ENCODE measurements at regions not wholly inside any gene's neighbourhood (a gene's known extent, or its start where the extent isn't known, plus 50 kb on each side); places are given as distances from the start of the nearest gene placed in this dataset.
"Not testable (repeated sequence)": the region's sequence is repeated elsewhere in the genome, so short reads cannot be mapped to it uniquely, and the experiment has no call there.

DNA sequence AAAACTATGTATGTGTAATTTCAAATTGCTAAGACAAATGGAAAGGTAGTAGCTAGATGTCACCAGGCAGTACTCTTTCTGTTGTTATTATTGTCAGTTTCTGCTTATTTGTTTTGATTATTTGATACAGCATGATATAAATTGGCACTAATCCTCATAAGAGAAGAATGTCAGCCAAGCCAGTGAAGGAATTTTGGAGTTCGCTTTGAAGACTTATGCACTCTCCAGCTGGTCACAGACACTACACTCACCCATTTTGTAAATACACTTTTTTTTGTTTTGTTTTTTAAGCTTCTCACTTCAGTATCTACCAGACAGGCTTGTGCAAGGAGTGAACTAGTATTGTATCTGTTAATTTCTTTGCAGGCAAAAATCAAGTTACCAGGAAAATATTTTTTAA lies 180.2 kb upstream of the TTC14 start:
- Histone ChIP-seq H3K36me3 (no peaks in the 10 kb centered on the region), H3K9me3 (peaks cover 0 to 22% (median 0%) of the 10 kb centered on the region in 8 donors), H3K4me3 (no peak overlapping the region), H3K27me3 (replicated peaks in 1 of 7) (no peaks in the 10 kb centered on the region), H3K27ac (no peak overlapping the region), H3K4me1 (no peaks in the 10 kb centered on the region)
- intact Hi-C loops (cut with DNase I; ENCODE audit: low total_unique reads), result no loop called here
- 84 to 89% (median 86%) methylated on average over 1 of the region's 1 CpG for WGBS, 5 donors
- no peak for DNase-seq
- TF ChIP-seq POLR2AphosphoS5 (IDR thresholded peaks at IDR 0.05), result no peak
- TF ChIP-seq, protein P1, sequence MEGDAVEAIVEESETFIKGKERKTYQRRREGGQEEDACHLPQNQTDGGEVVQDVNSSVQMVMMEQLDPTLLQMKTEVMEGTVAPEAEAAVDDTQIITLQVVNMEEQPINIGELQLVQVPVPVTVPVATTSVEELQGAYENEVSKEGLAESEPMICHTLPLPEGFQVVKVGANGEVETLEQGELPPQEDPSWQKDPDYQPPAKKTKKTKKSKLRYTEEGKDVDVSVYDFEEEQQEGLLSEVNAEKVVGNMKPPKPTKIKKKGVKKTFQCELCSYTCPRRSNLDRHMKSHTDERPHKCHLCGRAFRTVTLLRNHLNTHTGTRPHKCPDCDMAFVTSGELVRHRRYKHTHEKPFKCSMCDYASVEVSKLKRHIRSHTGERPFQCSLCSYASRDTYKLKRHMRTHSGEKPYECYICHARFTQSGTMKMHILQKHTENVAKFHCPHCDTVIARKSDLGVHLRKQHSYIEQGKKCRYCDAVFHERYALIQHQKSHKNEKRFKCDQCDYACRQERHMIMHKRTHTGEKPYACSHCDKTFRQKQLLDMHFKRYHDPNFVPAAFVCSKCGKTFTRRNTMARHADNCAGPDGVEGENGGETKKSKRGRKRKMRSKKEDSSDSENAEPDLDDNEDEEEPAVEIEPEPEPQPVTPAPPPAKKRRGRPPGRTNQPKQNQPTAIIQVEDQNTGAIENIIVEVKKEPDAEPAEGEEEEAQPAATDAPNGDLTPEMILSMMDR (IDR thresholded peaks at IDR 0.05 in 8 of 11, conservative IDR thresholded peaks at IDR 0.05 in 3 of 11), result no peak
- TF ChIP-seq POLR2A (IDR thresholded peaks at IDR 0.05), result no peak

DNA sequence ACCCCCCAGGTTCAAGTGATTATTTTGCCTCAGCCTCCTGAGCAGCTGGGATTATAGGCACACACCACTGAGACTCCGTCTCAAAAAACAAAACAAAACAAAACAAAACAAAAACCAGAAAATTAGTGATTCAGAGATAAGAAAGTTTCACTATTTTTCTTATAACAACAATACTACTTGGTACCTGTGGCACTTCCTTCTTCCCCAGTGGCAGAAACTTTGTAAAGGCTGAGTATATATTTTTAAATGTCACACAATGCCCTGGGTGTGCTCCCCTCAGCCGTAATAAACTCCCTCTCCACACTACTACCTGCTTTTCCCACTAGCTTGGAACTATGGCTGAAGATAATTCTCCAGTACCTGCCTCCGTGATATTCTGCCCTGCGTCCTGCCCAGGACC lies 177.7 kb upstream of the TTC14 start:
- DNase-seq; H3K4me1 ChIP-seq; H3K27ac ChIP-seq; H3K4me3 ChIP-seq; intact Hi-C loops (cut with DNase I; ENCODE audit: low total_unique reads); H3K36me3 ChIP-seq; H3K27me3 ChIP-seq (replicated peaks in 1 of 7): not testable (repeated sequence)
- H3K9me3 ChIP-seq, result peaks cover 0 to 22% (median 5%) of the 10 kb centered on the region in 8 donors
- WGBS, 5 donors, result 81 to 89% (median 85%) methylated on average over 4 of the region's 4 CpGs

DNA sequence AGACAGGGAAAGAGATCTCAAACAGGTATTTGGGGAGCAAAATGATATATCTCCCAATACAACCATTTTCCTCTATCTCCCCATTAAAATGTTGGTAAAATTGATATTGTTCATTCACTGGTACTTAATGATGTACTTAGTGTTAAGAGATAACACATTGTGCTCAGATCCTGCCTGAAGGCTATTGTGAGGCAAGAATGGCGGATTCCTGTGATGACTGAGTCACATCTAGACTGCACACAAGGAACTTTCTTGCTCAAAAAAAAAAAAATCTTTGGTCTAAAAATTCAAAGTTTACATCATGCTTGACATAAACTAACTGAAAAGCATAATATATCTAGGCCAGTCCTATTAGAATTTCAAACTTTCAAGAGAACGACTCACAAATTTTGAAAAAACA lies 171.1 kb upstream of the TTC14 start:
- Histone ChIP-seq H3K9me3 (peaks cover 0 to 7% (median 2%) of the 10 kb centered on the region in 8 donors), H3K27ac (no peak overlapping the region), H3K27me3 (replicated peaks in 1 of 7) (no peaks in the 10 kb centered on the region), H3K36me3 (no peaks in the 10 kb centered on the region), H3K4me3 (no peak overlapping the region), H3K4me1 (no peaks in the 10 kb centered on the region)
- intact Hi-C loops (cut with DNase I; ENCODE audit: low total_unique reads), result no loop called here
- DNase-seq, result no peak
- WGBS, 5 donors, result 65 to 85% (median 74%) methylated on average over 2 of the region's 2 CpGs
- TF ChIP-seq, protein P1 (IDR thresholded peaks at IDR 0.05 in 8 of 11, conservative IDR thresholded peaks at IDR 0.05 in 3 of 11), result no peak
- TF ChIP-seq POLR2AphosphoS5 (IDR thresholded peaks at IDR 0.05) (no peak), POLR2A (IDR thresholded peaks at IDR 0.05) (no peak)

DNA sequence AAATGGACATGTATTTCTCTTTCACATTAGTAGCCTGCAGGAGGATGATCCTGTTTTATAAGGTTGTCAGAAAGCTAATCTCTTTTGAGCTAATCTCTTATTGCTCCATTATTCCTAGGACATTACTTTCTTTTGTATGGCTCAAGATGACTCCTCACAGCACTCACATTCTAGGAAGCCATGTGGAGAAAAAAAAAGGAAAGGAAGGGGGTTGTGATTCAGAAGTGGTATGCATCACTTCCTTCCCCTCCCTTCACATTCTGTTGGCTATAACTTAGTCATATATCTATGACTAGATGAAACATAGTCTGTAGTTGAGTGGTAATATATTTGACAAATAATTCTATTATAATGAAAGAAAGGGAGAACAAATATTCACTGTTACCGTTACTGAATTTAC lies 168.8 kb upstream of the TTC14 start:
- Histone ChIP-seq H3K4me3 (no peak overlapping the region), H3K27me3 (replicated peaks in 1 of 7) (no peaks in the 10 kb centered on the region), H3K4me1 (no peaks in the 10 kb centered on the region), H3K36me3 (no peaks in the 10 kb centered on the region), H3K9me3 (peaks cover 0 to 7% (median 2%) of the 10 kb centered on the region in 8 donors), H3K27ac (no peak overlapping the region)
- 86 to 100% (median 95%) methylated on average over 1 of the region's 1 CpG for WGBS, 5 donors
- TF ChIP-seq POLR2A (IDR thresholded peaks at IDR 0.05), result no peak
- TF ChIP-seq POLR2AphosphoS5 (IDR thresholded peaks at IDR 0.05), result no peak
- TF ChIP-seq, protein P1 (IDR thresholded peaks at IDR 0.05 in 8 of 11, conservative IDR thresholded peaks at IDR 0.05 in 3 of 11), result no peak
- DNase-seq, result no peak
- intact Hi-C loops (cut with DNase I; ENCODE audit: low total_unique reads), result no loop called here

DNA sequence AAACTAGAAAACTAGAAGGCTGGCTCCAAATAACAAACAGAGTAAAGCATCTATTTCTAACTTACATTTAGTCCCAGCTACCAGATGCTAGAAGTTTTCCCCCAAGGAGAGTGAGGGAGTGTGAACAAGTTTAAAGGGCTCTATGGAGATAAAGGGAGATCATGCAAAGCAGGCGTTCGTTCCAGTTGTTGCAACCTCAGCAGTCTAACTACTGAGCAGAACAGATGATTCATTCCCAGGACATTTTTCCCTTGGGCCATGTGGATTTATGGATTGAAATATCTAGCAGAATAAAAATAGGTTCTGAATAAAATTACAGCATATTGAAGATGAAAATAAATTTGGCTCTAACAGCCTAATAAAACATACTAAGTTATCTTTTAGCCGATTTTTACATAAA lies 154.8 kb upstream of the TTC14 start:
- WGBS, 5 donors, result 62 to 91% (median 84%) methylated on average over 3 of the region's 3 CpGs
- Histone ChIP-seq H3K4me1 (no peaks in the 10 kb centered on the region), H3K27ac (no peak overlapping the region), H3K9me3 (peaks cover 0 to 19% (median 3%) of the 10 kb centered on the region in 8 donors), H3K27me3 (replicated peaks in 1 of 7) (no peaks in the 10 kb centered on the region), H3K36me3 (no peaks in the 10 kb centered on the region), H3K4me3 (no peak overlapping the region)
- DNase-seq, result no peak
- TF ChIP-seq POLR2AphosphoS5 (IDR thresholded peaks at IDR 0.05), result no peak
- no peak for TF ChIP-seq POLR2A (IDR thresholded peaks at IDR 0.05)
- TF ChIP-seq, protein P1 (IDR thresholded peaks at IDR 0.05 in 8 of 11, conservative IDR thresholded peaks at IDR 0.05 in 3 of 11), result no peak
- intact Hi-C loops (cut with DNase I; ENCODE audit: low total_unique reads), result no loop called here

DNA sequence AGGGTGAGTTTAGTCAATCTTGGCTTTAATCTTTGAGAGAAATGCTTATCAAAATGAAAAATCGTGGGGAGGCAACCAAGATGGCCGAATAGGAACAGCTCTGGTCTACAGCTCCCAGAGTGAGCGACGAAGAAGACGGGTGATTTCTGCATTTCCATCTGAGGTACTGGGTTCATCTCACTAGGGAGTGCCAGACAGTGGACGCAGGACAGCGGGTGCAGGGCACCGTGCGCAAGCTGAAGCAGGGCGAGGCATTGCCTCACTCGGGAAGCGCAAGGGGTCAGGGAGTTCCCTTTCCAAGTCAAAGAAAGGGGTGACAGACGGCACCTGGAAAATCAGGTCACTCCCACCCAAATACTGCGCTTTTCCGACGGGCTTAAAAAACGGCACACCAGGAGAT lies 153.6 kb upstream of the TTC14 start:
- DNase-seq; H3K36me3 ChIP-seq; intact Hi-C loops (cut with DNase I; ENCODE audit: low total_unique reads); H3K4me1 ChIP-seq; H3K4me3 ChIP-seq; H3K27me3 ChIP-seq (replicated peaks in 1 of 7); H3K27ac ChIP-seq: not testable (repeated sequence)
- 87 to 91% (median 89%) methylated on average over 16 to 17 of the region's 17 CpGs for WGBS, 5 donors
- peaks cover 0 to 19% (median 3%) of the 10 kb centered on the region in 8 donors for H3K9me3 ChIP-seq
